ENCODE measurements at regions not wholly inside any gene's neighbourhood (a gene's known extent, or its start where the extent isn't known, plus 50 kb on each side); places are given as distances from the start of the nearest gene placed in this dataset.

DNA sequence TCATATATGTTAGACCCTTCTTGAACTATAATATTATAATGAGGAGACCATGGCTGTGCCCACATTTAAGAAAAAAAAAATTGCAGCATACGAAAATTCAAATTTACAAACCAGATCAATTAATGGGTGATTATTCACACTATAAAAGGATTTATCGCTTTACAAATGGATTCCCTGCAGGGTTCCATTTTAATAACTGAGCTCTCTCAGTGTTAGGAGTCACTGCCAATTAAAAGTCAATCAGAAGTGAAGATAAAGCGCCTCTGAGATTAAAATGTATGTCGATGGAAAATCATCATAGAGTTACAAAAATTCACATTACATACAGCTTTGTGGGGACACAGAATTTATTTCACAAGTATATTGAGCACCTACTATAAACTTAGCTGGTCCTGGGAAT is 66.6 kb upstream of the SMARCA2 start:
- TF ChIP-seq, protein P1, sequence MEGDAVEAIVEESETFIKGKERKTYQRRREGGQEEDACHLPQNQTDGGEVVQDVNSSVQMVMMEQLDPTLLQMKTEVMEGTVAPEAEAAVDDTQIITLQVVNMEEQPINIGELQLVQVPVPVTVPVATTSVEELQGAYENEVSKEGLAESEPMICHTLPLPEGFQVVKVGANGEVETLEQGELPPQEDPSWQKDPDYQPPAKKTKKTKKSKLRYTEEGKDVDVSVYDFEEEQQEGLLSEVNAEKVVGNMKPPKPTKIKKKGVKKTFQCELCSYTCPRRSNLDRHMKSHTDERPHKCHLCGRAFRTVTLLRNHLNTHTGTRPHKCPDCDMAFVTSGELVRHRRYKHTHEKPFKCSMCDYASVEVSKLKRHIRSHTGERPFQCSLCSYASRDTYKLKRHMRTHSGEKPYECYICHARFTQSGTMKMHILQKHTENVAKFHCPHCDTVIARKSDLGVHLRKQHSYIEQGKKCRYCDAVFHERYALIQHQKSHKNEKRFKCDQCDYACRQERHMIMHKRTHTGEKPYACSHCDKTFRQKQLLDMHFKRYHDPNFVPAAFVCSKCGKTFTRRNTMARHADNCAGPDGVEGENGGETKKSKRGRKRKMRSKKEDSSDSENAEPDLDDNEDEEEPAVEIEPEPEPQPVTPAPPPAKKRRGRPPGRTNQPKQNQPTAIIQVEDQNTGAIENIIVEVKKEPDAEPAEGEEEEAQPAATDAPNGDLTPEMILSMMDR (IDR thresholded peaks at IDR 0.05; ENCODE audit: low read length): no peak
- no peak for TF ChIP-seq EZH2 (IDR thresholded peaks at IDR 0.05; ENCODE audit: borderline replicate concordance, low read length)

Data from OCI-LY1 (cell line).